GM18498 (cell line): ENCODE measurements at regions not wholly inside any gene's neighbourhood (a gene's known extent, or its start where the extent isn't known, plus 50 kb on each side); places are given as distances from the start of the nearest gene placed in this dataset.
"Not testable (repeated sequence)": the region's sequence is repeated elsewhere in the genome, so short reads cannot be mapped to it uniquely, and the experiment has no call there.

Source experiments
- ATAC-seq: cut with Tn5 transposase; IDR thresholded peaks from one replicate; pipeline ENCODE4 v1.9.1; 2021; ENCODE audit warnings: mild to moderate bottlenecking, moderate library complexity; ENCODE audit not compliant: unreplicated experiment

DNA sequence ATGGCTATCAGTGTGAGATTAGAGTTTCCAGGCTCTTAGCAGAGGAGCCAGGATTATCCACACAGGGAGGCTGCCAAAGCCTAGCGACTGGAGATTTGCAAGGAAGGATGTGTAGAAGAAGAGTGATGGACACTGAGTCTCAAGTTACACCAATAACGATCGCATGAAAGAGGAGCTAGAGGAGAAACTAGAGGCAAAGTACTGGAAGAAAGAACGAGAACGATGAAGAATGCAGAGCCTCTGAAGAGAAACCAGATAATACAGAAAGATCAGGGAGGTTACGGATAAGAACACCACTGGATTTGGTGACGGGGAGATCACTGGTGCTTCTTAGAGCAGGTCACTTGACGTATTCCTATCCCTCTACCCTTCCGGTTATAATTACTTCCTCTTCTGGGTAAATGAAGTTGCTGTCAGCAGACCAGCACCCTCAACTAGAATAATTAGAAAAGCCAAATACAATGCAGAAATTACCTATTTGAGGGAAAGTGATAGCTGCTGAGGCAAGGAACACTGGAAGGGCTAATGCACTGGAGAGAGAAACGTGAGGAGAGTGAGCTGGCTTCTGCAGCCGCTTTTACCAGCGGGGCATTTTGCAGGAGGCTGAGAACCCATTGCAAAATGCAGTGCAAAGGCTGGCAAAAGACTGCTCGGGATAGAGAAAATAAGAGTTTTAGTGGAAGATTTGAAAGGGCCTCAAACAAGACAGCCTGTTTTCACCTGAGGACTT lies 93.1 kb upstream of the HIF1A start:
- ATAC-seq: no peak

DNA sequence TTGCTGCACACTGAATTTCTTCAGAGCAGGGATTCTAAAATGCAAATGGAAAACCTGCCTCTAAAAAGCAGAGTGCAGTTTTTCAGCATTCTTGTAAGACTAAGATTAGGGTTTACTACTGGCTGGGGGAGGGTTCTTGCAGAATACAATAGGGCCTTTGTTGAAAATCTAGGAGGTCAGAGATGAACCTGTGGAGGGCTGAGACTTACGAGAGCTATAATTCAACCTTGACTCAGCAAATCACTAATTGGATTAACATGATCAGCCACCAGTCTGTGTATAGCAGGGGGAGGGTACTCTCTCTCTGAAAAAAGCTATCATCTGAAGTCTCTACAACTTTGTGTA lies 92.6 kb upstream of the HIF1A start:
- ATAC-seq: no peak

DNA sequence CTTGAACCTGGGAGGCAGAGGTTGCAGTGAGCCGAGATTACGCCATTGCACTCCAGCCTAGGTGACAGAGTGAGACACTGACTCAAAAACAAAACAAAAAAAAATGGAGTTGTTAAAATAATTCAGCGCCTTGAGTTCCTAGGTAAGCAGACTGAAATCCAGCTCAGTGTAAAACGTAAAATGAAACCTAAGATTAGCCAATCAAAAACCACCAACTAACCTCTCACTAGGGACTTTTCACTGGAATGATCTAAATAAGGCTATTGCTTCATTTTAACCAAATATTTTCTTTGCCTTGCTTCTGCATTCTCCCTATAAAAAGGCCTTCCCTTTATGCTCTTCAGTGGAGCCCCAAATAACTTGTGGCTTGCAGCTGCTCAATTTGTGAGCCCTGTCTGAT lies 91.6 kb upstream of the HIF1A start:
- no peak for ATAC-seq

DNA sequence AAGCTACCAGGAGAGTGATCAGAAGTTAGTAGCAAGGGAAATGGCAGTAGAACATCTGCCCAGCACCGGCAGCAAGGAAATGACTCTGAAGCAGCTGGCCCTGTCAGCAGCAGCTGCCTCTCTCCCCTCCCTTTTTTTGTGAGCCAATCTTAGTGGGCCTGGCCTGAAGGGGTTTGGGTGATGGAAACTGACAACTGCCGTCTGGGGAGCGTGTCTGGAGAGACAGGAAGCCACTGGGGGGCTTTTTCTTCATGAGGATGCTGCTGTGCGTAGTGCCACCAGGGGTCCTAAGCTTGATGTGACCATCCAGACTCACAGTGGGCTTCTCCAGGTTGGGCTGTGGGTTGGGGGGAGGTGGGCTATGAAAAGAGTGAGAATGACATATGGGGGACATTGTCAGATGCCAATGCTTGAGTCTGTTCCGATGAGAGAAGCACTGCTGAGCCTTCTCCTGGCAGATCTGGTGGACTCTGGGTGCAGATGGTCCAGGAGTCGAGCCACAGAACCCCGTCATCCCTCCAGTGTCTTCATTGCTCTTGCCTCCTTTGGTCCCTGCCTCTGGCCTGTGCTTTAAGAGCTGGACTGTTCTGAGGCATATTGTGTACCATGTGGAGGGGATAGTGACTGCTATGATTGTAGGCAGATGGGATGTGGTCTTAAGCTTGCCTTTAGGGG lies 87.6 kb upstream of the HIF1A start:
- ATAC-seq: no peak

DNA sequence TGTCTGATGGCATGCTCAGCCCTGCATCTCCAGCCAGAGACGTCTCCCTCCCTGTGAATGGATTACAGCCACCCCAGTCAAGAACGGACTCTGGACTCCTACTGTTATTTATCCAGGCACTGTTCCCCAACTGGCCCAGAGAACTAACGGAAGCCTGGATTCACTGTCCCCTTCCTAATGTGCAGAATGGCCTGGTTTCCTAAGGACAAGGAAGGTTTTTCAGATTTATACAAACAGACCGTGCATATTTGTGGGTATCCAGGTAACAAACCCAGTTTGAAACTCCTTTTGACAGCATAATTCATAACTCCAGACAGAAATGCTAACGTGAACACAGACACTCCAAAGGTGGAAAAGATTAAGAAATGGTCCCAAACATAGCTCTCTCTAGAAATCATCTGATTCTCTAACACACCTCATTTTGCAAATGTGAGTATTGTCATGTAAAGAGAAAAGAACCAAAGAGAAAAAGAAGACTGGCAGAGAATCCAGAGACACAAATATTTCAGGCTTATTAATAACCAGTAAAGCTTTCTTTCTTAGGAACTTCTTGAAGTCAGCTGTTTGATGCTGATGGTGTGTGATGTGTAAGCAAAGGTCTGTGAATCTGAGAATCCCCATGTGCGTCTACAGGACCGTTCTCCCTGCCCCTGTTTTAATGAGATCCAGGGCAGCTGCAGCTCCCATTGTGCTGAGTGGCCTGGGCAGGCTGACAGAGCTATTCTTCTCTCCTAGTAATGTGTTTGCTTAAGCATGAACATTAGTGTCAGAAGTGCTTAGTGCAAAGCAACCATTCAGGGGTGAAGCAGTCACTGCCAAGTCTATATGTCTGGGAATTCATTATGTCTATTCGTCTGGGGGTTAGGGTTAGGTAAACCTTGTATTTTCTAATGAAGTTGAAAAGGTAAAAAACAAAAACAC lies 86.8 kb upstream of the HIF1A start:
- ATAC-seq: no peak

DNA sequence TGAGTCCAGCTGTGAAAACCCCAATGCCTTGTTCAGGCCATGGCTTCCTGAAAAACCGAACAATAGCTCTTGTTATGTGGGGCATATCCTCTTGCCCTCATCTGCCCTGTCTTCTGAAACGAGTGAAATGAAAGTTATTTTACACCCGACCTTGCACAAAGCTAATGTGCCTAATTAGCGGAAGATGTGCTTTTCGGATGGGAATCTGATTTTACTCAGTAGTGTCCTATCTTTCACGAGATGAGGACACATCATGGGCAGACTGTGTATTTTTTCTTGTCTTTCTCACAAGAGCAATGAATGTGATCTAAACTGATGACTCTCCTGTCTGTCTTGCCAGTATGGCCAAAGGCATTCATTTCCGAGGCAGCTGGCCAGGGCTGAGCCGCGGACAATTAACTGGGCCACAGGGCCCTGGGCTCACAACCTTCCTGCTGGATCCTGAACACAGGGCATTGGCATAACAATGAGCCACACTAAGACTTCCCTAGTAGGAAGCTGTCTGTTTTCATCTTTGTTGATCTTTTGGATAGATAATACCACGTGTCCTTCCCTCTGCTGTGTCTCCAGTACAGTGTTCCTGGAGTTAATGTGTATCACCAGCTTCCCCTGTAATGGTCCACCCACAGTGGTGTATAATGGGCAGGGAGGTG lies 86.0 kb upstream of the HIF1A start:
- ATAC-seq: no peak

DNA sequence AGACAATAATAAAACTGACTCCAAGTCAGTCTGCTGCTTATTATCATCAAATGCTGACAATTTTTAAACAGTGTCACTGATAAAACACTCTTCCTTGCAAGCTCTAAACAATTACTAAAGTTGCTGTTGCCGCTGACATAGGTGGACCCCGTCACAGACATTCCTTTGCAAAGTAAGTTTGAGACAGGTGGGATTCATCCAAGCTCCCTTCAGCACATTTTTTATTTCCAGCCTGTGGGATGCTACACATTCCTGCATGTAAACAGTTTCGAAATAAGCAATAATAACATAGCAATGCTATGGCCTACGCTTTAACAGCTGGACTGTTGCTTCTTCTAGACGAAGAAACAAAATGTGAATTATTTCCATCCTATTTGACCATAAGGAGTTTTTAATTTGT lies 85.4 kb upstream of the HIF1A start:
- no peak for ATAC-seq

DNA sequence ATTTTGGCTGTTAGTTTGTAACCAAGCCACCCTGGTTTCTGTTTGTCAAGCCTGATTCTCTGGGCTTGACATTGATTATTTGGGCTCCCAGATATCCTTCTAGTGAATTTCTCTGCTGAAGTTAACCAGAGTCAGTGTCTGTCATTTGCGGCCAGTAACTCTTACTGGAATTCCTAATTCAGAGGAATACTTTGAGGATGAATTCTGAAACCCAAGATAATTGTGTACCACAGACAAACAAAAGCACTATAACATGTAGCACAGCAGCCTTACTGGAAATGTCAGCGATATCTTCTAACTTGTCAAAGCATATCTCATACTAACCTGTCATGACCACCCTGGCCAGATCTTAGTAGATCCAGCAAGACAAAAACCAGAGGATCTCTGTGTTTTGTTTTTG lies 84.4 kb upstream of the HIF1A start:
- no peak for ATAC-seq

DNA sequence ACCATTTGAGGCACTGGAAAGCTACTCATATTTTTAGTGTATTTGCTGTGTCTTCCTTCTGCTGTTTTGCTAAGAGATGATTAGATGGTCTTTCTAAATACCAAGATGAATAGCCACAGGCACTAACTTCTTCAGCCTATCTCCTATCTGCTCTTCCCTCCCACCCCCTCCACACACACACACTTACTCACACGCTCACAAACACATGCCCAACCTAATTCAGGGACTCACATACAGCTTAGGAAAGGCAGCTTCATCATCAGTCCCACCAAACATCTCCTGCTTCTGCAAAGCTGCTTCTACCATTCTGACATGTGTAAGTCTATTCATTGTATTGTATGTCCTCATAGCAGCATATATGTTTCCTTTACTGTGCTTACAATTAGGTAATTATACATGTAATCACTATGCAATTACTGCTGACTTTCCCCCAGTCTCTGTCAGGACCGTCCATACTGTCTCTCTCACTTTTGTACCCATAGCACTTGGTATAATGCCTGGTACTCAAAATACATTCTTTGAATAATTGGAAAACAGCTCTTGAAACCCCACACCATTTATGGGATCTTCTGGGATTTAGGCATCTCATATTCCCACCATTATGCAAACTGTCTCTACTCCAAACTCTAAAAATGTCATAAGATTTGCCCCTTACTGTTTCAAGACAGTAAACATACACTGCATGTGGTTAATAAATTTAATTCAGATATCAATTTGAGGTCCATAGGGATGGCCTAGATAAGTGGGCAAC lies 83.3 kb upstream of the HIF1A start:
- ATAC-seq: no peak

DNA sequence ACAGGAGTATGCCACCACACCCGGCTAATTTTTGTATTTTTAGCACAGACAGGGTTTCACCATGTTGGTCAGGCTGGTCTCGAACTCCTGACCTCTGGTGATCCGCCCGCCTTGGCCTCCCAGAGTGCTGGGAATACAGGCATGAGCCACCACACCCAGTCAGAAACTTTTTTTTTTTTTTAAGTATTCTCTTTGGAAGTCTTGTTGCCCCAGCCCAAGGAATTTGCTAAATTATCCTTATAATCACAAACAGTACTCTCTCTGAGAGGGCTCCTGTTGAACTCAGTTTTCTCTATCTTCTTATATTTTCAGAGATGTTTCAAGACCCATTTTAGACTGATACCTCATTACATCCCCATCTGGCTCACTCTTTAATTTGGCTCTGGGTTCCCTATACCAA lies 82.3 kb upstream of the HIF1A start:
- not testable (repeated sequence) for ATAC-seq

DNA sequence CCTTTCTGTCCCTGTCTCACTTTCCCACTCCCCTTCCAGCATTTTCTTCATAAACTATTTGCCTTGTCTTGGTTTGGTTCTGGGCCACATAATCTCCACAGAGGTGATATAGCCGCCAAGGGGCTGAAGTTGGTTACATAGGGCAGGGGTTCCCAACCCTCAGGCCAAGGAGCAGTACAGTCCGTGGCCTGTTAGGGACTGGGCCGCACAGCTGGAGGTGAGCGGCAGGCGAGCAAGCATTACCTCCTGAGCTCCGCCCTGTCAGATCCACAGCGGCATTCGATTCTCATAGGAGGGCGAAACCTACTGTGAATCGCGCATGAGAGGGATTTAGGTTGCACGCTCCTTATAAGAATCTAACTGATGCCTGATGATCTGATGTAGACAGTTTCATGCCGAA lies 80.6 kb upstream of the HIF1A start:
- ATAC-seq: no peak

DNA sequence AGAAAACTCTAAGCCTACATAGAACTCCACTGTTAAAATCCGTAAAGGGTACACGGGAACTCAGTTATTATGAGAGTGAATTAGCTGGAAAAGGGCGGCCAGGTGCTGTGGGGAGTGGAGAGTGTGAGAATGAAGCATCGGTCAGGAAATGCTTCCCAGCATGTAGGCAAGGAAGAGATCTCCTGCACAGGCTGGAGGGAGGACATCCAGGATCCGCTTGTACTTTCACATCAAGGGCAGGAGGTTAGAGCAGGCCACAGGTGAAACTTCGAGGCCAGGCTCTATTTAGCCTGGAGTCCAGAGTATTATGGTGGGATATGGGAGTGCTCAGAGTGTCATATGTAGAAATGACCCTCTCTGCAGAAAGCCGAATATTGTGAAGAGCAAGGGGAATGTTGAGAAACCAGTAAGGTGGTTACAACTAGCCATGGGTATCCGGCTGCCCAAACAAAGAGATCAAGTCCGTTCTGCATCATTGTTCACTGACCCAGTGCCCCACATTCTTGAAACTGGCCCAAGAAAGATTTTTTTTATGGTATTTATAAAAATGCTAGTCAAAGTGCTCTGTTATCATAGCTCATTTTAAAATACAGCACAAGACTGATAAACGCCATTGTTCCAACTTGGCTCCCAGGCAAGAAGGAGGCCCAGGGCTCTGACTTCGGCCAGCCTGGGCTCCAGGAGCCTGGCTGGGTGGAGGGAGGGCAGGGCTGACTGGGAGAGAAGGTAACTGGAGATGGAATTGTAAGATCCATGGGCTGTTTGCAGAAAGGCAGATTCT lies 79.4 kb upstream of the HIF1A start:
- no peak for ATAC-seq

DNA sequence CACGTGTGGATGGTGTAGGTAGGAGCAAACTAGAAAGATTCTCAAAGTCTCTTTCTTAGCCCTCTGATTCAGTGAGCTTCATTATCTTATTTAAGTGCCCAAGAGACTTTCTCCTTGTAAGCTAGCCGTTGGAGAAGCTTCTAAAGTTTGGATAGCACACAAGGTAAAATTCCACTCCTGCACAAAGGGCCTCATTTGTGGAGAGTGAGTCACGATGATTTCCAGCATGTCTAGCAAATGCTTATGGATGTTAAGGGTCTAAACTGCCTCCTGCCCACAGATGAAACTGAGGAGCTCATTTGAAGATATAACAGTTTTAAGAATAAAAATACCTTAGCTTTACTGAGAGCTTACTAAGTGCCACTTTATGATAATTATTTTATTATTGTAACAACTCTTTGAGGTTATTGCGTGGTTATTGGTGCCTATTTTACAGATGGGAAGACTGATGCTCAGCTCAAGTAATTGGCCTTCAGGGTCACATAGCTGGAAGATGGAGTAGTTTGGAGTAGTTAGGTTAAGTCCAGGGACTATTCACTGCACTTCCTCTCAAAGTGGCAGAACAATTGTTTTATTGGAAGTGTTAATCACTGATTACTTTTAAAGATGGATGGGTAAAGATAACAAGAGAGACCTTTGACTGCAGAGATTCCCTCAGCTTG lies 78.7 kb upstream of the HIF1A start:
- no peak for ATAC-seq

DNA sequence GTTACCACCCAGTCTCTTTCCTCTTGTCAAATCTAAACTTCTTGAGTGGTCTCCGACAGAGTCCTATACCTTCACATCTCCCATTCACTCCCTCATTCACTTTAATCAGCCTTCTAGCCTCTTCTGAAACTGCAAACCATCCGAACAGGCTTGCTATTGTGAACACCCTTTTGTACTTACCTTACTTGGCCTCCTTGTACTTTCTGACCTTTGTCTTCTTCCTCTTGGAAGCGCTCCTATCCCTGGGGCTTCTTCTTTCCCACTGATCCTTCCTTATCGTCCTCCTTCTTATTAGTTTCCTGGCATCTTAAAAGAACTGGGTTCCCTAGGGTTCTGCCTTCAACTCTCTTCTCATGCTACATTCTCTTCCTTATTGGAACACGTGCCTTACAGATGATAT lies 76.9 kb upstream of the HIF1A start:
- no peak for ATAC-seq

DNA sequence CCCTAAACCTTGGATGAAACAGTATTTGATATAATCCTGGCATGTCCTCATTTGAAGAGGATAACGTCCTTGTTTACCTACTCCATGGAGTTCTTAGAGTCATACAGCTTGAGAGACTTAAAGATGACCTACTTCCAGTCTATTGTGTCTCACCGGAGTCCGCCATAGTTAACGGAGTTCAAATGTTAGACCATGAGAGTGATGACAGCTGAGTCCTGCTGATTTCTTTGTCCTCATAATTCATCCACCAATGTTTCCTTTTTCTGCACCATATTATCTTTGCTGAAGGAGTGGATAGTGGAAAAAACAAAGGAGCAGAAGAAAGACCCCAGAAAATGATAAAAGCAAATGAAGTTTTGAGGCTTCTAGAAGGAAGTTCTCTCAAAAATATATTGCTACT lies 75.8 kb upstream of the HIF1A start:
- ATAC-seq: no peak

DNA sequence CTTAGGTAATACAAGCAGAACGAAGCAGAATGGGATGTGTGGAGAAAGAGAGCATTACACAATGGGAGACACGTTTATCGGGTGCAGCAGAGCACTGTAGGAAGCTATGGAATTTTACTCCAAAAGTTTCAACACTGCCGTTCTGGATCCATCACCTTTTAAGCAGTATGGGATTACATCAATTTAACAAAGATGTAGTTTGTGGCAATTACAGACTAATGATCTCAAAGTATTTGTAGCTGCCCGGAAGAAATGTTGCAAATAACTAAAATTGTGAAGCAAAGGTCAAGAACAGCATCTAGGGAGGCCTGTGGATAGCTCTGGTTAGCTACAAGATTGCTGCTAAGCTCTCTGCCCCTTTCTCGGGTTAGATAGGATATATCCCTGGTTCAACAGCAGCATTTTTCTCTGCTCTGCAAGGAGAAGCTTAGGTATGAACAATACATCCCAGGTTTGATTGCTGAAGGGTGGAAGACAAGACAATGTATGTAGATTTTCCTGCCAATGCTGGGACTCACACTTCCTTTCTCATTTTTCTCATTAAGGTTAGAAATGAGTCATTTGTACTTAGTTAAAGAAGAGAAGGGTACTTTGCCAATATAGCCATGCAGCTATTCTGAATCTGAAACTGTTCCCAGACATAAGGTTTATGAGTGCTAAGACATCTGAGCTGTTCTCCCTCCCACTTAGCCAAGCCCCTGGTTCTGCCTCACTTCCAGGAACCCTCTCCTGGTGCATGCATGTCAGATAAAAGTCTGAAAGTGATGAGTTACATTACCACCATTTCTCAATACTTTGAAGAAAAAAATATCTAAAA lies 75.0 kb upstream of the HIF1A start:
- peak; percentile 78 for ATAC-seq

DNA sequence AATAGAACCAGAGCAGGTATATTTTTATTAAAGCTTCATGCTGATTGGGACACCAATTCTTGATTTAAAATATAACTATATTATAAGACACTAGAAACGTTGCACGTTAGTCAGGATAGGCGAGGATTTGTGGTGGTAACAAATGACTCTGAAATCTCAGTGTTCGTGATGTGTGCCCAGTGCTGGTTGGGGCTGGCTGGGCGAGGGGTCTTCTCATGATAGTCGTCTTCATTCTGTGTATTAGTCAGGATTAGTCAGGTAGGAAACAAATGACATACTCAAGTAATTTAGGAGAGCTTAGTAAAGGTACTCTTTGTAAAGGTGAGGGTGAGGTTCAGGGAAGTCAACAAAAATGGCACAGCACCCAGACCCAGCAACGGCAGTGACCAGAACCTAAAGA lies 73.9 kb upstream of the HIF1A start:
- no peak for ATAC-seq

DNA sequence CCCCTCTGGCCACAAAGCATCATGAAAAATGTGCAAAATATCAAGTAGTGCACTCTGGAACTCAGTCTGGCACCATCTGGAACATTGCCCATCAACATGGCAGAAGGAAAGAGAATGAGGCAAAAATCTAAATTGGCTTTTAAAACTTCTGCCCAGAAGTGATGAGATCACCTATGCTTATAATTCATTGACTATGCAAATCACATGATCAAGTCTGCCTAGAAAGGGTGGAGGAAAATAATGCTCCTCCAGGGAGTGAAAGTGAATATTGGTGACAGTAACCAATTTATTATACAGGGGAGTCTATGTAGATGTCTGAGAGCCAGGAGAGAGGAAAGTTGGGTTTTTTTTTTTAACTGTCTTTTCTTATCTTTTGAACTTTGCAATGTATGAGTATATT lies 73.3 kb upstream of the HIF1A start:
- ATAC-seq: no peak

DNA sequence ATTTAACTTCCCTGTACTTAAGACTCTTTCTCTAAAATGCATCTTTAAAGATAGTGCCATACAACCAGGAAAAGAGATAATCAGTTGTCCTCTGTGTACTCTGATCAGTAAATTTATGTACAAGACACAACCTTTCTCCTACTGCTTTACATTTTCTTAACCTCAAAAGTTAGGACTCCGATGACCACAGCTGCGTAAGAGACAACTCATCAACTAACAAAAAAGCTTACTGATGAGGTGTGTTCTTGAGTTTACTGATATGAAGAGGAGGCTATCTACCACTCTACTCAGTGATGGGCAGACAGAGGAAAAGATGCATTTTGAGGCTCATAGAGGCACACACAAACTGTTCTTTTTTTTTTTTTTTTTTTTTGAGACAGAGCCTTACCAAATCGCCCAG lies 71.4 kb upstream of the HIF1A start:
- no peak for ATAC-seq
